Transverse colon (tissue), 4 donors: ENCODE measurements at regions not wholly inside any gene's neighbourhood (a gene's known extent, or its start where the extent isn't known, plus 50 kb on each side); places are given as distances from the start of the nearest gene placed in this dataset.

ENCODE experiments used
- DNase-seq: peaks from one replicate; pipeline ENCODE4 v3.0.0-alpha.2; 2019
- H3K27ac ChIP-seq, 4 donors: fragments of 200-600 bp; sonication (generic); 2 replicates each; pipeline ENCODE4 v1.5.1; 2016 to 2018; ENCODE audit warnings: inconsistent platforms in 4 of 4
- H3K27me3 ChIP-seq: fragments of 200-600 bp; sonication (generic); 2 replicates; pipeline ENCODE4 v1.5.1; 2017; ENCODE audit warnings: inconsistent platforms
- H3K36me3 ChIP-seq, 4 donors: fragments of 200-600 bp; sonication (generic); 2 replicates each; pipeline ENCODE4 v1.5.1; 2017 to 2019; ENCODE audit warnings: inconsistent platforms in 4 of 4
- H3K4me1 ChIP-seq, 4 donors: fragments of 200-600 bp; sonication (generic); 2 replicates each; pipeline ENCODE4 v1.5.1; 2017 to 2020; ENCODE audit warnings: inconsistent platforms in 4 of 4
- H3K4me3 ChIP-seq, 4 donors: fragments of 200-600 bp; sonication (generic); 1 replicate in 1 of 4; 2 replicates in 3 of 4; pipeline versions ENCODE4 v1.5.1 to v1.6.1; 2017 to 2019; ENCODE audit warnings: inconsistent platforms in 4 of 4
- H3K9me3 ChIP-seq, 2 donors: fragments of 200-600 bp; sonication (generic); 2 replicates each; pipeline ENCODE4 v1.5.1; 2017 to 2019; ENCODE audit warnings: inconsistent platforms in 2 of 2
- EP300 ChIP-seq: sonication (generic); formaldehyde crosslinking; IDR thresholded peaks from one replicate; pipeline ENCODE4 v1.6.1; 2017; ENCODE audit warnings: antibody characterized with exemption, low read depth
- POLR2A ChIP-seq: fragments of 450-650 bp; IDR thresholded peaks from one replicate; pipeline ENCODE4 v1.6.1; 2016; ENCODE audit warnings: antibody characterized with exemption, mild to moderate bottlenecking, moderate library complexity
- POLR2AphosphoS5 ChIP-seq, 3 donors: sonication (generic); formaldehyde crosslinking; IDR thresholded peaks; one replicate each; pipeline ENCODE4 v1.6.1; 2016; ENCODE audit warnings: antibody characterized with exemption in 3 of 3
- WGBS, 2 donors: methylation state at CpG; one replicate each; pipeline ENCODE4 v1.1.5; 2018; ENCODE audit warnings: low coverage in 1 of 2; 5-methylcytosine and 5-hydroxymethylcytosine counted together
- in situ Hi-C, 4 donors: fragments of 200-750 bp; cut with MboI; loops; one replicate each; pipeline versions ENCODE4 v1.15.0 to v1.15.1; 2017; ENCODE audit warnings: low sequenced_read_pairs in 3 of 4, low pct_ligation_motif_present in 1 of 4, low pct_unique_long_range_greater_than_20kb in 1 of 4
- intact Hi-C: fragments of 100-400 bp; cut with DNase I; formaldehyde crosslinking; loops from one replicate; pipeline ENCODE4 v1.15.1; 2023; ENCODE audit warnings: low total_unique reads
- TF ChIP-seq, protein P1 (sequence below), 5 experiments: fragments of 200-600 bp in 3 of 5; fragments of 450-650 bp in 2 of 5; sonication (generic) in 3 of 5; IDR thresholded peaks; 1 replicate in 2 of 5; 2 replicates in 3 of 5; pipeline ENCODE4 v1.5.1; 2016 to 2017; ENCODE audit warnings: antibody characterized with exemption in 5 of 5, inconsistent platforms in 3 of 5, mild to moderate bottlenecking in 2 of 5, moderate library complexity in 1 of 5

DNA sequence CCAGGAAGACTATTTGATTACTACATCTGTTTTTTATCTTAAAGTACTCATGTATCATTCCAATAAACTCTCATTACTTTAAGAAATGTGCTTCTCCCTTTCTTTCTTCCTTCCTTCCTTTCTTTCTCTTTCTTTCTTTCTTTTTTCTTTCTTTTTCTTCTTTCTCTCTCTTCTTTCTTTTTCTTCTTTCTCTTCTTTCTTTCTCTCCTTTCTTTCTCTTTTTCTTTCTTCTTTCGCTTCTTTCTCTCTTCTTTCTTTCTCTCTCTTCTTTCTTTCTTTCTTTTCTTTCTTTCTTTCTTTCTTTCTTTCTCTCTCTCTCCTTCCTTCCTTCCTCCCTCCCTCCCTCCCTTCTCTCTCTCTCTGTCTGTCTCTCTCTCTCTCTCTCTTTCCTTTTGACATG lies 298.6 kb upstream of the ANKH start:
- DNase-seq: no peak
- Histone ChIP-seq H3K4me1 (no peaks in the 10 kb centered on the region), H3K27me3 (no peaks in the 10 kb centered on the region), H3K36me3 (no peaks in the 10 kb centered on the region), H3K27ac (no peak overlapping the region), H3K9me3 (no peaks in the 10 kb centered on the region), H3K4me3 (no peak overlapping the region)
- intact Hi-C loops (no loop called here), in situ Hi-C loops (no loop called here)
- no peak for TF ChIP-seq POLR2A
- TF ChIP-seq, protein P1, sequence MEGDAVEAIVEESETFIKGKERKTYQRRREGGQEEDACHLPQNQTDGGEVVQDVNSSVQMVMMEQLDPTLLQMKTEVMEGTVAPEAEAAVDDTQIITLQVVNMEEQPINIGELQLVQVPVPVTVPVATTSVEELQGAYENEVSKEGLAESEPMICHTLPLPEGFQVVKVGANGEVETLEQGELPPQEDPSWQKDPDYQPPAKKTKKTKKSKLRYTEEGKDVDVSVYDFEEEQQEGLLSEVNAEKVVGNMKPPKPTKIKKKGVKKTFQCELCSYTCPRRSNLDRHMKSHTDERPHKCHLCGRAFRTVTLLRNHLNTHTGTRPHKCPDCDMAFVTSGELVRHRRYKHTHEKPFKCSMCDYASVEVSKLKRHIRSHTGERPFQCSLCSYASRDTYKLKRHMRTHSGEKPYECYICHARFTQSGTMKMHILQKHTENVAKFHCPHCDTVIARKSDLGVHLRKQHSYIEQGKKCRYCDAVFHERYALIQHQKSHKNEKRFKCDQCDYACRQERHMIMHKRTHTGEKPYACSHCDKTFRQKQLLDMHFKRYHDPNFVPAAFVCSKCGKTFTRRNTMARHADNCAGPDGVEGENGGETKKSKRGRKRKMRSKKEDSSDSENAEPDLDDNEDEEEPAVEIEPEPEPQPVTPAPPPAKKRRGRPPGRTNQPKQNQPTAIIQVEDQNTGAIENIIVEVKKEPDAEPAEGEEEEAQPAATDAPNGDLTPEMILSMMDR (IDR thresholded peaks at IDR 0.05): no peak
- no peak for TF ChIP-seq EP300
- TF ChIP-seq POLR2AphosphoS5 (IDR thresholded peaks at IDR 0.05): no peak
- WGBS, 2 donors: 63 to 69% methylated on average over 1 of the region's 1 CpG

DNA sequence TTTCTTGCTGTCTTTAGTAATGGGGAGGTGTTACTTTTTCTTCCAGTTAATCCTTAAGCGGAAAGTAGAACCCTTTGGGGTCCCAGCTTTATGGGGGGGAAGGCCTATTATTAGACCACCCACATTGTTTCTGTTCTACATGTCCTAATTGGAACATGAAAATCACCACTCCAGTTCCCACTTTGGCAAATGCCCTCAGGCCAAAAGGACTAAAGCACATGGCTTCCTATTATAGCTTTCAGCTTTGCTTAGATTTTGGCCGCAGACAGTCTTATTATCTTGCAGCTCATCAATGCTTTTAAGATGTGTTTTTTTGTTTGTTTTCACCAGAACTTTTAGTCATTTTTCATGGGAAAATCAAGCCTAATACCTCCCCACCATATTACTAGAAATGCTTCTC lies 296.8 kb upstream of the ANKH start:
- 83 to 89% methylated on average over 2 of the region's 2 CpGs for WGBS, 2 donors
- intact Hi-C loops (no loop called here), in situ Hi-C loops (no loop called here)
- no peak for TF ChIP-seq POLR2AphosphoS5 (IDR thresholded peaks at IDR 0.05)
- TF ChIP-seq, protein P1 (IDR thresholded peaks at IDR 0.05): no peak
- TF ChIP-seq EP300: no peak
- no peak for TF ChIP-seq POLR2A
- no peaks in the 10 kb centered on the region for H3K4me1 ChIP-seq
- no peaks in the 10 kb centered on the region for H3K36me3 ChIP-seq
- no peaks in the 10 kb centered on the region for H3K9me3 ChIP-seq
- H3K27ac ChIP-seq: no peak overlapping the region
- no peak overlapping the region for H3K4me3 ChIP-seq
- no peaks in the 10 kb centered on the region for H3K27me3 ChIP-seq
- no peak for DNase-seq

GRCh38 chr5:15160091-15160490 lies 288.5 kb upstream of the ANKH start:
- H3K27ac ChIP-seq: no peak overlapping the region
- DNase-seq: no peak
- 41 to 78% methylated on average over 2 of the region's 2 CpGs for whole genome bisulfite sequencing, 2 donors
- no peak overlapping the region for H3K4me3 ChIP-seq
- in situ Hi-C loops: no loop called here
- H3K9me3 ChIP-seq: no peaks in the 10 kb centered on the region
- no peaks in the 10 kb centered on the region for H3K36me3 ChIP-seq
- no peaks in the 10 kb centered on the region for H3K27me3 ChIP-seq
- intact Hi-C loops: no loop called here
- TF ChIP-seq POLR2A (no peak), POLR2AphosphoS5 (IDR thresholded peaks at IDR 0.05) (no peak), EP300 (no peak)
- TF ChIP-seq, protein P1 (IDR thresholded peaks at IDR 0.05): no peak
- H3K4me1 ChIP-seq: no peaks in the 10 kb centered on the region

DNA sequence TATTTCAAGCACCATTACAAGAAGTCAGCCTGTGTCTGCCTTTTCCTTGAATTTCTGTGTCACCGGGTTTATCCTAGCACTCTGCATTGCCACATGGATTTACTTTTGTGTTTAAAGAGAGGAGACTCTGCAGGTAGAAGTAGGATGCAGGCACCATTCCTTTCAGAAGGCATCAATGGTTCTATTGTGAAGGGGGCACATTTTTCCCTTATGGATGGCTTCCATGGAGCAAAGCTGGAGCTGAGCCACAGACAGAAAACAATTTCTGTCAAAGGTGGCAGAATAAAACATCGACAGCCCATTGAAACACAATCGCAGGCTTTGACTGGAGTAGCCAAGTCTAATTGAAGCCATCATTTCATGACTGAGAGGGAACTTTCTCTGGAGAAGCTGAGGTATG lies 288.0 kb upstream of the ANKH start:
- Histone ChIP-seq H3K9me3 (no peaks in the 10 kb centered on the region), H3K27ac (no peak overlapping the region), H3K36me3 (no peaks in the 10 kb centered on the region), H3K27me3 (no peaks in the 10 kb centered on the region), H3K4me1 (no peaks in the 10 kb centered on the region), H3K4me3 (no peak overlapping the region)
- 79 to 81% methylated on average over 3 of the region's 3 CpGs for WGBS, 2 donors
- in situ Hi-C loops: no loop called here
- TF ChIP-seq, protein P1 (IDR thresholded peaks at IDR 0.05): no peak
- TF ChIP-seq POLR2AphosphoS5 (IDR thresholded peaks at IDR 0.05) (no peak), POLR2A (no peak), EP300 (no peak)
- no peak for DNase-seq
- intact Hi-C loops: no loop called here
